T-helper 17 cell (primary cell): ENCODE measurements at regions not wholly inside any gene's neighbourhood (a gene's known extent, or its start where the extent isn't known, plus 50 kb on each side); places are given as distances from the start of the nearest gene placed in this dataset.

Experiments
- ATAC-seq: fragments of 150-1000 bp; cut with Tn5 transposase; 2 replicates; pipeline ENCODE4 v1.10.0; 2021; ENCODE audit warnings: mild to moderate bottlenecking, moderate library complexity
- DNase-seq, 3 donors: peaks; one replicate each; pipeline versions ENCODE4 v3.0.0 to v3.0.0-alpha.2; 2020 to 2021
- H3K9me3 ChIP-seq: one replicate; pipeline ENCODE4 v1.7.0; 2013; ENCODE audit warnings: low read length, mild to moderate bottlenecking; ENCODE audit not compliant: control insufficient read depth, poor library complexity, severe bottlenecking
- H3K27ac Mint-ChIP-seq: one replicate; pipeline ENCODE4 v1.8.0; 2022; ENCODE audit warnings: mild to moderate bottlenecking, moderate library complexity, mixed read lengths
- H3K27me3 Mint-ChIP-seq: one replicate; pipeline ENCODE4 v1.8.0; 2022; ENCODE audit warnings: mixed read lengths
- H3K36me3 Mint-ChIP-seq: one replicate; pipeline ENCODE4 v1.8.0; 2022; ENCODE audit warnings: low read depth, mixed read lengths
- H3K4me1 Mint-ChIP-seq: one replicate; pipeline ENCODE4 v1.8.0; 2022; ENCODE audit warnings: mild to moderate bottlenecking, mixed read lengths
- H3K4me3 Mint-ChIP-seq: one replicate; pipeline ENCODE4 v1.8.0; 2022; ENCODE audit warnings: mild to moderate bottlenecking, moderate library complexity, mixed read lengths

DNA sequence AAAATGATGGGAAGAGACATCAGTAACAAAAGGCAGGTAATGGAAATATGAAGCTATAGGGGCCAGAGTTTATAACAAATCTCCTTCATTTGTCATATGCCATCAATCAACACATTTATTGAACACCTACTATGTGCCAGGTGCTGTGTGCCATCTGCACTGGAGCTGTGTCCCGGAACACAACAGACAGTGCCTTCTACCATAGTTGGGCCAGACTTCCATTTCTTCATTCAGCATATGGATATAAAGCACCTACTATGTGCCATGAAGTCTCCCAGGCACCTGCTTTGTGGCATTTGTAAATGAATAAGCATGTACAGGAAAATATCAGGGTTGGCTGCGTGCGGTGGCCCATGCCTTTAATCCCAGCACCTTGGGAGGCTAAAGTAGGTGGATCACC lies 112.5 kb upstream of the ERCC6L2 start:
- no peak for DNase-seq
- Mint-ChIP-seq H3K27ac (no peak overlapping the region), H3K27me3 (peaks cover 5% of the 10 kb centered on the region)

DNA sequence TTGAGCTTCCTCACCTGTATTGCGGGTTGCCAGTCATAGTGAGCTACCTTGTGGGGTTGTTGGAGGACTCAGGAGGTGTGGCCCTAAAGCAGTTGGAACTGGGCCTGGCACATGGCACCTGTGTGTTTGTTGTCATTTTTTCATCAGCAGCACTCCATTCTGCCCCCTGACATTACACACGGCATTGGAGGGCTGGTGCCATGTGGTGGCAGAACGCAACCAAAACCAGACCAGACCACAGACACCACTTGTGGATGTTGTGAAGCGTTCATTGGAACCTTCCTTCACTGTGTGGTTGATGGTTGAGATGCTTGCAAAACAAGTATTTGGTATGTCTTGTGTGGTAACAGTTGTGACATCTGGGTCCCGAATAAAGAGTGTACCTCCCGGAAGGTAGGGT lies 113.2 kb upstream of the ERCC6L2 start:
- Mint-ChIP-seq H3K27ac (no peak overlapping the region), H3K27me3 (peaks cover 5% of the 10 kb centered on the region), H3K36me3 (no peaks in the 10 kb centered on the region), H3K4me1 (no peaks in the 10 kb centered on the region), H3K4me3 (no peak overlapping the region)
- no peak for ATAC-seq
- DNase-seq = no peak
- H3K9me3 ChIP-seq = no peaks in the 10 kb centered on the region

More for the DNA sequence above, 112.5 kb upstream of the ERCC6L2 start:
- no peaks in the 10 kb centered on the region for H3K36me3 Mint-ChIP-seq
- H3K9me3 ChIP-seq = no peaks in the 10 kb centered on the region
- no peak for ATAC-seq
- H3K4me1 Mint-ChIP-seq = no peaks in the 10 kb centered on the region
- H3K4me3 Mint-ChIP-seq = no peak overlapping the region

DNA sequence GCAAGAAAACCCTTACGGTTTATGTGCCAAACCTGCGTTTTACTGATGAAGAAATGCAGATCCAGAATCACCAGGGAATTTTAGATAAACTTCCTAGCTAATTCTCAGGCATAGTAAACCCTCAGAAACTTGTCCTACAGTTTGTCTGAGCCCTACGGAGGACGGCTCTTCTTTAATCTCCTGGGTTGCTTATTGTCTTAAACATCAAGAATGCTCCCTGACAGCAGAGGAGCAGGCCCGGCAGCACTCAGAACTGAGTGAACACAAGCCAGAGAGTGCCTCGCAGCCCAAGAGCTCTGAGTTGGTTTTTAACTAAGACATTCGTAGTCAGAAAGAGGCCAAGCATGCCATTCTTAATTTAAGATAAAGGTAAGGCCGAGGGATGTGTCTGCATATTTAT lies 114.7 kb upstream of the ERCC6L2 start:
- Mint-ChIP-seq H3K36me3 (no peaks in the 10 kb centered on the region), H3K4me3 (no peak overlapping the region), H3K4me1 (no peaks in the 10 kb centered on the region), H3K27me3 (peaks cover 5% of the 10 kb centered on the region), H3K27ac (no peak overlapping the region)
- ATAC-seq (no peak), DNase-seq (no peak)
- H3K9me3 ChIP-seq = no peaks in the 10 kb centered on the region

DNA sequence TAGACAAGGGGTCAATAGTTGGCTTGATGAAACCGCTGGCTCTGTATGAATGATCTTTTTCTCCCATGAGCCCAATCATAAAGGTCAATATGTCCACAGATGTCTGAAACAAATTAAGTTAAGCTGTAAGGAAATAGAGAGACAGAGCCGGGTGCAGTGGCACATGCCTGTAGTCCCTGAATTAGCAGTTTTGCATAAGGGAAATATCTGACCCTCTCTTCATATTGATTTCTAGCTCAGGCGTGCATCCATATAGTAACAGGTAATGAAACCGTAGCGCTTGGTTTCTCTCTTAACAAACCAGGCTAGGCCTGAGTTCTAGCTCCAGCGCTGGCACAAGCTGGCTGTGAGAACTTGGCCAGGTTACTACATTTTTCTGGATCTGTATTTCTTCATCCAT lies 118.1 kb upstream of the ERCC6L2 start:
- Mint-ChIP-seq H3K27ac (no peak overlapping the region), H3K4me1 (no peaks in the 10 kb centered on the region), H3K27me3 (peaks cover 10% of the 10 kb centered on the region), H3K36me3 (no peaks in the 10 kb centered on the region), H3K4me3 (no peak overlapping the region)
- no peak for ATAC-seq
- no peaks in the 10 kb centered on the region for H3K9me3 ChIP-seq
- no peak for DNase-seq

DNA sequence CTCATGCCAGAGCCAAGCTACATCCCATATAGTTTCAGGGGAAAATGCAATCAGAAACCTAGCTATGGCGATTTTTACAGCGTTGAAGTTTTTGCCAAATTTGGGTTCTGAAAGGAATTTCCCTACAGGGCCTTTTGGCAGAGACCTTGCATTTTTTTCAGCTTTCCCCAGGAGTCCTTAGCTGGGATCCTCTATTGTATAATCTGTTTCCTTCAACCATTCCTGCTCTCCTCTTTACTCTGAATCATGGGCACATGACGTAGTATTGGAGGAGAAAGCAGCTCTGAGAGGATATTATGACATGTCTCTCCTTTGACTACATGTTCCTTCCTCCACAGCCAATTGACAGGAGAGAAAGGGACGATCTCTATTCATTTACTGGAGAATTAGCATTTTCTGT lies 118.5 kb upstream of the ERCC6L2 start:
- peaks cover 10% of the 10 kb centered on the region for H3K27me3 Mint-ChIP-seq
- H3K4me3 Mint-ChIP-seq = no peak overlapping the region
- no peak for ATAC-seq
- H3K4me1 Mint-ChIP-seq = no peaks in the 10 kb centered on the region
- no peaks in the 10 kb centered on the region for H3K36me3 Mint-ChIP-seq
- no peaks in the 10 kb centered on the region for H3K9me3 ChIP-seq
- H3K27ac Mint-ChIP-seq = no peak overlapping the region
- no peak for DNase-seq

DNA sequence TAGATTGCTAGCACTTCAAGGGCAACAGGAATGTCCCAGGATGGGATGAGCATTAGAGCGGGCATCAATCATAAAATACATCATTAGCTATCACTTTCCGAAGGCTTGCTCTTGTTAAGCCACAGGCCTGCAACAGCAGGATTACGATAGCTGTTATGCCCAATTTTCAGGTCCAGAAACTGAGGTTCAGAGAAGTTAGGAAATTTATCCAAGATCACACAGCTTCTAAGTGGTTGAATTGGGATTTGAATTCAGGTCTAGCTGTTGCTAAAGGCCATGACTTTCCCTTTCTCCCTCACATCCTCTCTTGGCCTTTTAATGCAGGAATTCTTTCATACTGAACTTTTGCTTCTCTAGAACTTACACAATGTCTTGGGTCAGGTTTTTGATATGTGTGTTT lies 119.4 kb upstream of the ERCC6L2 start:
- H3K27ac Mint-ChIP-seq = no peak overlapping the region
- no peaks in the 10 kb centered on the region for H3K9me3 ChIP-seq
- H3K27me3 Mint-ChIP-seq = peaks cover 10% of the 10 kb centered on the region
- no peak for DNase-seq
- H3K4me3 Mint-ChIP-seq = no peak overlapping the region
- peaks cover under 1% of the 10 kb centered on the region for H3K4me1 Mint-ChIP-seq
- H3K36me3 Mint-ChIP-seq = no peaks in the 10 kb centered on the region
- no peak for ATAC-seq

DNA sequence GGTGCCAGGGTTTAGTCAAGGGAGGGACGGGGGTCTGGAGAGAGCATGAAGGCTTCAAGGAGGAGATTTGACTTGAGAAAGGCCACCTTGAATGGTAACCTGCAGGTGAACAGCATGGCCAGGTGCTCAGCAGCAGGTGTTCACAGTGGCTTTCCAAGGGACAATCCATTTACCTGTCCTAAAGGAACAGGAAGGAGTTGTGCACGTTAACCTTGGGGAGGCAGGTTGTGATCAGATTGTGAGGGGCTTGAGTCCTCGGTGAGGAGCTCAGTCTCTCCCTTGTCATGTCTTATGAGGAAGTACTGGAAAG lies 120.1 kb upstream of the ERCC6L2 start:
- Mint-ChIP-seq H3K27ac (no peak overlapping the region), H3K36me3 (no peaks in the 10 kb centered on the region), H3K4me1 (peaks cover 4% of the 10 kb centered on the region), H3K27me3 (peaks cover 10% of the 10 kb centered on the region), H3K4me3 (no peak overlapping the region)
- DNase-seq = no peak
- H3K9me3 ChIP-seq = no peaks in the 10 kb centered on the region
- ATAC-seq = no peak

DNA sequence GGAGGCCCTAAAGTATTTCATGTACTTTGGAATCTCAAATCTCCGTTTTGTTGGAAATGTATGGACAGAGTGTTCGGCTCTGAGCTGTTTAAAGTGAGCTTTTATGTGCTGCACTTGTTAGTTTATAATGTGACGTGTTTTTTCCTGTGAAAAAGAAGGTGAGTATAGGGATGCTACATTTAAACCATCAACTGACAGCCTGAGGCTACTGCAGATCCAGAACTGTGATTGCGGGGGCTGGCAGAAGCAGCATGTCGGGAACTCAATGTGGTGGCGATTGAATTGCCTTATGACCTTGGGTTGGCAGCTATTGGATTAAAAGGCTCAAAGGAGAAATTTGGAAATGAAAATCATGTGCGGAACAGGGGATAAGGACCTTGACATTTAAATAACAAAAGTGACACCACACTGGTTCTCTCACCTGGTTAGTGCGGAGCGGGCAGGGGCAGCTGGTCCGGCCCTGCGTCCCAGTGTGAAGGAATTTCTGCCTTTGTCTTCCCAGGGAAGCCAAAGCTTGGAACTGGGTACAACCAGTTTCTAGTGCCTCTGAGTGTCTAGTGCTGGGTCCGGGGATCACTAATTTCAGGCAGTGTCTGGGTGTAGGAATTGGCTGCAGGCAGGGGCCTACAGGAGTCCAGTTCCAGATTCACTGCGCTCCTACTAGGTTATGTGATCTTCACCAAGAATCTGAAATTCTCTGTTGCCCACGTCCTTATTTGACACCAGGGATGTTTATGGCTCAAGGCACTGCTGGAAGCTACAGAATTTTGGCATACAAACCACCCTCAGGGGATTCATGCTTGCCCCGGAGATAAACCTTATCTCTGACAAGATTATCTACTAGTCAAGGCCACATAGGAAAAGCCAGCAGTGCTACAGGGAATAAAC lies 120.7 kb upstream of the ERCC6L2 start:
- DNase-seq = no peak
- Mint-ChIP-seq H3K4me1 (peaks cover 4% of the 10 kb centered on the region), H3K27me3 (peaks cover 7% of the 10 kb centered on the region)

DNA sequence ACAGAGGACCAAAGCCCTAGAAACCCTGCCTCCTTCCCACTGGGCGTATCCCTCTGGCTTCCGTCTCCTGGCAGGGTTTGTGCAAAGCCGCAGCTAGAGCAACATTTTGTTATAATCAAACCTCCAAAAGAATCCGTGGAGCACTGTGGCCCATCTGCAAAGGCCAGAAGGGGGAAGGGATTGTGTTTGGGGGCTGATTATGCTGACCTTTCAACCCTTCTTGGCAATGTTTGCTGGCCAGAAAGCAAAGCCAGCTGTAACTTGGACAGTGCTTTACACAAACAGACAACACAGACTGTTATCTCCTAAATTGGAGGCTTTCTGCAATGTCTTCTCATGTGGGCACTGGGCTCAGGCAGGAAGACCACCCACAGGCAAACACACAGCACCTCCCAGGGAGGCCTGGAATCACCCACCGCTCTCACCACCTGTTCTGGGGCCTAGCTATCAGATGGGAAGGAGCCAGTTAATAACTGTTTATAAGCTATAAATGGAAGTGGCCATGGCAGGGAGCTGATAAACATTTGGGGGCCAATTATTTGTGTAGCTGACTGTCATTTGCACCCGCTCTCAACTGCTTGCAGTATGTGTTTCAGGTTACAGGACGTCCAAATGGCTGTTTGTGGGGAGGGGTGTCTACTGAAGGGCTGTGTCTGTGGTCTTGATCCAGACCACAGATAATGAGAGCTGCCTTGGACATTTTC lies 121.6 kb upstream of the ERCC6L2 start:
- DNase-seq = no peak
- Mint-ChIP-seq H3K4me1 (peaks cover 7% of the 10 kb centered on the region), H3K27me3 (peaks cover 5% of the 10 kb centered on the region), H3K36me3 (peaks cover 3% of the 10 kb centered on the region), H3K4me3 (no peak overlapping the region), H3K27ac (no peak overlapping the region)
- no peak for ATAC-seq
- H3K9me3 ChIP-seq = no peaks in the 10 kb centered on the region

More for the DNA sequence above, 120.7 kb upstream of the ERCC6L2 start:
- H3K4me3 Mint-ChIP-seq = no peak overlapping the region
- no peaks in the 10 kb centered on the region for H3K9me3 ChIP-seq
- H3K36me3 Mint-ChIP-seq = no peaks in the 10 kb centered on the region
- no peak for ATAC-seq
- no peak overlapping the region for H3K27ac Mint-ChIP-seq

DNA sequence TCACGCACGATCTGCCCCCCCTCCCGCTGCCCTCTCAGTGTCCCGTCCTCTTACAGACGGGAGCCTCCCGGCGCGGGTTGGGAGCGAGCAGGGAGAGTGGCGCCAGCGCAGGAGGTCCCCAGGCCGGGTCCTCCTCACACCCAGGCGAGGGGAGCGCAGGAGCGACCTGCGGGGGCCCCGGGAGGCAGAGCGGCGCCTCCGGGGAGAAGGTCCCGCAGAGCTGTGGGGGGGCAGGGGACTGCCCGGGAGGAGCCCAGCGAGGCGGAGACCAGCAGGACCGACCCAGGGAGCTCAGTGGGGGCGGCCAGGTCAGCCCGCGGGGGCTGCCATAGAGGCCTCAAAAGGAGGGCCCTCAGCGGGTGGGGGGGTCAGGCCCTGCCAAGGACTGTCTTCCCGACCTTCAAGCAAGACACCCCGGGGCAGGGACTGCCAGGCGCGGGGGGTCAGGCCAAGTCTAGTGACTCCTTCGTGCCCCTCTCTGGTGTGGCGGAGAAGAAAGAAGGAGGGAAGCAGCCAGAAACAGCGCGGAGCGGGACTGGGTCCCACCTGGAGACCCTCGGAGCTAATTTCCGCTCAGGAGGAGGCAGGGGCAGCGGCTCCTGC lies 123.3 kb upstream of the ERCC6L2 start:
- ATAC-seq (no peak), DNase-seq (no peak)
- peaks cover 12% of the 10 kb centered on the region for H3K27me3 Mint-ChIP-seq
- peaks cover 6% of the 10 kb centered on the region for H3K36me3 Mint-ChIP-seq
- H3K27ac Mint-ChIP-seq = no peak overlapping the region
- no peaks in the 10 kb centered on the region for H3K9me3 ChIP-seq
- no peak overlapping the region for H3K4me3 Mint-ChIP-seq
- H3K4me1 Mint-ChIP-seq = peaks cover 10% of the 10 kb centered on the region

DNA sequence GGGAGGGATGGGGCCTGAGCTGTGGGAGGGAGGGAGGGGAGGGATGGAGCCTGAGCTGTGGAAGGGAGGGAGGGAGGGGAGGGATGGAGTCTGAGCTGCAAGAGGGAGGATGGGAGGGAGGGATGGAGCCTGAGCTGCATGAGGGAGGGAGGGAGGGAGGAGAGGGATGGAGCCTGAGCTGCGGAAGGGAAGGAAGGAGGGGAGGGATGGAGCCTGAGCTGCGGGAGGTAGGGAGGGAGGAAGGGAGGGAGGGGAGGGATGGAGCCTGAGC lies 124.0 kb upstream of the ERCC6L2 start:
- ATAC-seq (no peak), DNase-seq (no peak)
- Mint-ChIP-seq H3K4me1 (peaks cover 10% of the 10 kb centered on the region), H3K36me3 (peaks cover 6% of the 10 kb centered on the region), H3K4me3 (no peak overlapping the region), H3K27ac (no peak overlapping the region), H3K27me3 (peaks cover 12% of the 10 kb centered on the region)
- no peaks in the 10 kb centered on the region for H3K9me3 ChIP-seq

DNA sequence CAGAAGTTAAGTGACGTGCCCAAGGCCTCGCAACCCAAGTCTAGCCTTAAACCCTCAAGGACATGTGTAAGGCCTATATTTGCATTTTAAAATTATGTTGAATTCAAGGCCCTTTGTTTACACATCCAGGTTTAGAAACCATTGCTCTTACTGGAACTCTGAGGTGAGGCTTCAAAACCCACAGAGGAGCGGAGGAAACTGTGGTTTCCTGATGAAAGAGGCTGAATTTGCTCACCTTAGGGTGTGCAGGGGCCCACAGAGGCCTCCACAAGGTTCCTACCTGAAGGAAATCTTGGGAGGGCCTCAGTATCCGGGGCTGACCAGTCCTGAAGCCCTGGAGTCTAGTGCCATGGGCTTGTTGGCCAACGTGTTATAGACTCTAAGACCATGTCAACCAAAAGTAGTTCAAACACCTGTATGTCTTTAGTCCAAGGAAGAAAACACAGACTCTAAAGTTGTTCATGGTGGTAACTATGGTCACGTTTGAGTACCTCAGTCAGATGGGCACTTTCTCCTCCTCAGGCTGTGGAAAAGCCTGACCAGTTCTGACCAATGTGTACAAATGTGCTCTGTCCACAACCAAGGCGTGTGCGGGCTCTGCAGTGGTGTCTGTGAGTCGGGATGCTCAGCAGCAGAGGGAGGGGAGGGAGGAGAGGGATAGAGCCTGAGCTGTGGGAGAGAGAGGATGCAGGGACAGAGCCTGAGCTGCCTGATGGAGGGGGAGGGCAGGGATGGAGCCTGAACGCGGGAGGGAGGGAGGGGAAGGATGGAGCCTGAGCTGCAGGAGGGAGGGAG lies 124.6 kb upstream of the ERCC6L2 start:
- no peaks in the 10 kb centered on the region for H3K9me3 ChIP-seq
- Mint-ChIP-seq H3K4me1 (peaks cover 10% of the 10 kb centered on the region), H3K27ac (no peak overlapping the region), H3K27me3 (peaks cover 12% of the 10 kb centered on the region), H3K4me3 (peak overlapping the region; percentile 72), H3K36me3 (peaks cover 6% of the 10 kb centered on the region)
- DNase-seq (no peak), ATAC-seq (peak; percentile 77)

DNA sequence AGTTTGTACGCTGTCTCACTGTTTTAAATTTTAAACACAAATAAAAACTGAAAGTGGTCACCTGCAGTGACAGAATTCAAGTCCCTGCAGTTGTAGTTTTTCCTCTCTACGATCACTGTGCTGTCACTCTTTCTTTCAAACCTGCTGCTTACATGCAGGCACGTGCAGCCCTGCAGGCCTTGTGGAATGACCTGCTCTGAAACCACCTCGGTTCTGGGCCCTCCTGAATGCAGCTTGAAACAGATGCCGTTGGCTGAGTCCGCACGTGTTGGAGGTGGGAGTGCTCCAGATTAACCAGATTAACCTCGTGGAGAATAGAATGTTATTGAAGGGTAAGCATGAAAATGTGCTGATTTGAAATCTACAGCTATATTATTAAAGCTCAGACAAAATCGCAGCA lies 126.0 kb upstream of the ERCC6L2 start:
- H3K27me3 Mint-ChIP-seq = peaks cover 12% of the 10 kb centered on the region
- H3K36me3 Mint-ChIP-seq = peaks cover 6% of the 10 kb centered on the region
- no peak overlapping the region for H3K27ac Mint-ChIP-seq
- ATAC-seq (no peak), DNase-seq (no peak)
- no peaks in the 10 kb centered on the region for H3K9me3 ChIP-seq
- H3K4me1 Mint-ChIP-seq = peaks cover 10% of the 10 kb centered on the region
- H3K4me3 Mint-ChIP-seq = no peak overlapping the region
